Hepatocyte (in vitro differentiated cells): ENCODE measurements at regions not wholly inside any gene's neighbourhood (a gene's known extent, or its start where the extent isn't known, plus 50 kb on each side); places are given as distances from the start of the nearest gene placed in this dataset.

Experiments
- EZH2 ChIP-seq: fragments of 200-600 bp; sonication (generic); IDR thresholded peaks from 2 replicates; pipeline ENCODE4 v1.6.1; 2016; ENCODE audit warnings: antibody characterized with exemption, mild to moderate bottlenecking, borderline replicate concordance
- EZH2phosphoT487 ChIP-seq: fragments of 200-600 bp; sonication (generic); IDR thresholded peaks from one replicate; pipeline ENCODE4 v1.6.1; 2018; ENCODE audit warnings: antibody characterized with exemption, mild to moderate bottlenecking, low read depth, moderate library complexity; ENCODE audit not compliant: unreplicated experiment, severe bottlenecking
- TF ChIP-seq, protein P1 (sequence below): fragments of 200-600 bp; sonication (generic); IDR thresholded peaks from 2 replicates; pipeline ENCODE4 v1.5.1; 2016; ENCODE audit warnings: antibody characterized with exemption, mild to moderate bottlenecking; ENCODE audit not compliant: poor library complexity

DNA sequence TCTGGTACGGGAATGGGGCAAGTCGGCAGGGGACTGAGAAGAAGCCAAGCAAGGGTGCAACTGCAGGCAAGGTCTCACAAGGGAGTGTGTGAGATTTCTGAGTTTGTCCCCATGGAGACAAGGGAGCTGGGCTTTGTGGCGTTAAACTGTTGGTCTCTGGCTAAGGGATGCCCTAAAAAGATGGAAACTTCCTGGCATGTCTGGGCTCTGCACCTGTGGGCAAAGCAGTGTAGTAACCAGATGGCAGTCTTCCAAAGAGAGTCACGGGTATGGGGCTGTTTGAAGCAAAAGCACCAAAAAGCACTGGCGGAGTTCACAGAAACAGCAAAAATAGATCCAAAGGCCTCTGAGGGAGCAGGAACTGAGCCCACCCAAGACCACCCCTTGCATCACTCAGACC, 104.8 kb upstream of the SLC44A3 start:
- TF ChIP-seq, protein P1, sequence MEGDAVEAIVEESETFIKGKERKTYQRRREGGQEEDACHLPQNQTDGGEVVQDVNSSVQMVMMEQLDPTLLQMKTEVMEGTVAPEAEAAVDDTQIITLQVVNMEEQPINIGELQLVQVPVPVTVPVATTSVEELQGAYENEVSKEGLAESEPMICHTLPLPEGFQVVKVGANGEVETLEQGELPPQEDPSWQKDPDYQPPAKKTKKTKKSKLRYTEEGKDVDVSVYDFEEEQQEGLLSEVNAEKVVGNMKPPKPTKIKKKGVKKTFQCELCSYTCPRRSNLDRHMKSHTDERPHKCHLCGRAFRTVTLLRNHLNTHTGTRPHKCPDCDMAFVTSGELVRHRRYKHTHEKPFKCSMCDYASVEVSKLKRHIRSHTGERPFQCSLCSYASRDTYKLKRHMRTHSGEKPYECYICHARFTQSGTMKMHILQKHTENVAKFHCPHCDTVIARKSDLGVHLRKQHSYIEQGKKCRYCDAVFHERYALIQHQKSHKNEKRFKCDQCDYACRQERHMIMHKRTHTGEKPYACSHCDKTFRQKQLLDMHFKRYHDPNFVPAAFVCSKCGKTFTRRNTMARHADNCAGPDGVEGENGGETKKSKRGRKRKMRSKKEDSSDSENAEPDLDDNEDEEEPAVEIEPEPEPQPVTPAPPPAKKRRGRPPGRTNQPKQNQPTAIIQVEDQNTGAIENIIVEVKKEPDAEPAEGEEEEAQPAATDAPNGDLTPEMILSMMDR: no peak
- no peak for TF ChIP-seq EZH2
- no peak for TF ChIP-seq EZH2phosphoT487
